ENCODE measurements at regions not wholly inside any gene's neighbourhood (a gene's known extent, or its start where the extent isn't known, plus 50 kb on each side); places are given as distances from the start of the nearest gene placed in this dataset.
"Not testable (repeated sequence)": the region's sequence is repeated elsewhere in the genome, so short reads cannot be mapped to it uniquely, and the experiment has no call there.

- DNase-seq (ENCODE audit: low read depth): peak; percentile 35
Measured at GRCh38 chr20:11452326-11452725, 465.4 kb upstream of the BTBD3 start.

- DNase-seq (ENCODE audit: low read depth): no peak
Measured at GRCh38 chr20:11453430-11453829, 464.3 kb upstream of the BTBD3 start.

GRCh38 chr20:11454966-11455799 lies 462.5 kb upstream of the BTBD3 start:
- DNase-seq (ENCODE audit: low read depth): peak; percentile 42

DNA sequence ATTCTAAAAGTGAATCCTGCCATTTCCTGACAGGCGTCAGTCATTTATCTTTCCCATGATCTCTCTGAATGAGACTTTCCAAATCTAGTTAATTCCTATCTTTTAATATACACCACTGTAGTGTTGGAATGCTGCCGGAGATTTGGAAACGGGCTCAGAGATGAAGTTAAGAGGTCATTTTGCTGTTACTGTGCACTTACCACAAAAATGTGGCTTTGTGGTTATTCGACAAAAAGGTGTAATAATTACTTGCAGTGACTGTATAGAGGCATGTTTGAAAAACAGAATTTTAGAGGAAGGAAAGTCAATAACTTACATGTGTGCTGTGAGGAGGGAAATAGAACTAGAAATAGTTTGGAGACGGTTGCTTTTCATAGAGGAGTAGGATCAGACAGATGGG lies 460.2 kb upstream of the BTBD3 start:
- DNase-seq (ENCODE audit: low read depth): no peak

GRCh38 chr20:11459090-11459890 lies 458.4 kb upstream of the BTBD3 start:
- DNase-seq (ENCODE audit: low read depth): peak; percentile 17

DNA sequence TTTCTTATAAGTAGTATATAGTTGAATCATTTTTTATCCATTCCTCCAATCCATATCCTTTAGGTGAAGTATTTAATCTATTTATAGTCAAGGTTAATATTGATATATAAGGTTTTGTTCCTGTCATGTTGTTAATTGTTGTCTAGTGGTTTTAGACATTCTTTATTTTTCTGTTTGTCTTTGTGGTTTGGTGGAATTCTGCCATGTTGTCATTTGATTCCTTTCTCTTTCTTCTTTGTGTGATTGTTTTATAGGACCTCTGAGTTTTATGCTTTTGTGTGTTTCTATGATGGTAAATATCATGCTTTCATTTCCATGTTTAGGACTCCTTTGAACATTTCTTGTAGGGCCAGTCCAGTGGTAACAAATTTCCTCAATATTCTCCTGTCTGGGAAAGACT lies 450.3 kb upstream of the BTBD3 start:
- no peak for DNase-seq (ENCODE audit: low read depth)

- no peak for DNase-seq (ENCODE audit: low read depth)
Measured at GRCh38 chr20:11468880-11469279, 448.8 kb upstream of the BTBD3 start.

GRCh38 chr20:11469795-11470435 lies 447.8 kb upstream of the BTBD3 start:
- no peak for DNase-seq (ENCODE audit: low read depth)

DNA sequence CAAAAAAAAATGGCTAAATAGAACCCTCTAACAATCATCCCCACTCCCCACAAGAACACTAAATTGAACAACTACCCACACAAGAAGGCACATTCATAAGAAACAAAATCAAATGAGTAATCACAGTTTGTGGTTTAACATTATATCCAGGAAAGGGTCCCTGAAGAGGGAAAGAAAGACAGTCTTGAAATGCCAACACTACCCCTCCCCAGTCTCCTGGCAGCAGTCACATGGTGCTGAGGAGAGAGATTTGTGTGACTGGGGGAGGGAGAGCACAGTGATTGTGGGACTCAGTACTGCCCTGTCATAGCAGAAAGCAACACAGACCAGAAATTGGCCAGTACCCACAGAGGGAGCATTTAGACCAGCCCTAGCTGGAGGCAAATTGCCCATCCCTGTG lies 443.7 kb upstream of the BTBD3 start:
- DNase-seq (ENCODE audit: low read depth): no peak

DNA sequence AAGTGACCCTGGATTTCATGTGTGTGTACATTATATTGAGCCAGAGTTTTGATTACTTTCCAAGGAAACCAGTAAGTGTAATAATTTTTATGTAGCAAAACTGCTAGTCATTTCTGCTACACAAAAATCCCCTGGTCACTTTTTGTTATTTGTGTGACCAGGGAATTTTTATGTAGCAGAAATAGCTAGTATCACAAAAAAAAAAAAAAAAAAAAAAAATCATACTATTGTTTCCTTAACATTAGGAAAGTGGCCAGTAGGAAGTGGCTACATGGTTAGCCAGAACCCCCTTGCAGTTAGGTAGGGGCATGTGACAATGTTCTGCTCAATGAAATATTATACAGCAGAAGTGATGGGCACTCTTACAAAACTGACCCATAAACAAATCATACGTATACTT lies 434.0 kb upstream of the BTBD3 start:
- no peak for DNase-seq (ENCODE audit: low read depth)

DNA sequence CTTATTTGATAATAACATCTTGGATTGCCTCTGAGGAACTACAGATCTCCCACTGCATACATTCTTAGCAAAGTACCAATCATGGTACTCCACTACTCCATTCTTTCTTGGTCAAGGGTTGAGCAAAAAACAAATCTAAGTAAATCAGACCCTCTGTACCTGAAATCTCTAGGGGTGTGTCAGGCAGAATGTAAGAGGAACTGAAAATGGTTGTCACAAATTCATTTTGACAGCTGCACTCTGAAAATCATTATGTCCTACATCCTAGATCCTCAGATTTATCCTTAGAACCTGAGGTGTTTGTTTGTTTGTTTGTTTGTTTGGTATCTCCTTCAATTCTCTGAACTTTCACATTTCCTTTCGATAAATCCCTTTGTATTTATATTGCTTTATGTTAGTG lies 433.2 kb upstream of the BTBD3 start:
- no peak for DNase-seq (ENCODE audit: low read depth)

GRCh38 chr20:11492386-11492785 lies 425.3 kb upstream of the BTBD3 start:
- no peak for DNase-seq (ENCODE audit: low read depth)

GRCh38 chr20:11492846-11493245 lies 424.8 kb upstream of the BTBD3 start:
- no peak for DNase-seq (ENCODE audit: low read depth)

GRCh38 chr20:11496380-11496779 lies 421.3 kb upstream of the BTBD3 start:
- no peak for DNase-seq (ENCODE audit: low read depth)

DNA sequence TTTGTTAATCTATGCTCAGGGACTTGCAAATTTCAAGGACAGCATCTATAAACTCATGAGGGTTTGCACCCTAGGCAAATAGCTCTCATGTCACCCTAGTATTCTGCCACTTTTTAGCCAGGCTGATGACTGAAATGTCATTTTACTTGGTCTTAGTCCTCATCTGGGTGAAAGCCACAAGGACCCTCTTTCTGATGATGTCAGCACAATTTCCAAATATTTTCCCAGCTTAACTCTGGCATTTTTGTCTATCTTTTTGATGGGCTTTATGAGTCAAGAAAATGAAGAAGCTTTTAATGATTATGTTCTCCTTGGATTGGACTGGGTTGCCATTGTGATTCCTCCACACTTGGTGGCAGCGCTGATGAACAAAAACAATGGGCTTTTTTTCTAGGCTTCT lies 420.1 kb upstream of the BTBD3 start:
- DNase-seq (ENCODE audit: low read depth): no peak

DNA sequence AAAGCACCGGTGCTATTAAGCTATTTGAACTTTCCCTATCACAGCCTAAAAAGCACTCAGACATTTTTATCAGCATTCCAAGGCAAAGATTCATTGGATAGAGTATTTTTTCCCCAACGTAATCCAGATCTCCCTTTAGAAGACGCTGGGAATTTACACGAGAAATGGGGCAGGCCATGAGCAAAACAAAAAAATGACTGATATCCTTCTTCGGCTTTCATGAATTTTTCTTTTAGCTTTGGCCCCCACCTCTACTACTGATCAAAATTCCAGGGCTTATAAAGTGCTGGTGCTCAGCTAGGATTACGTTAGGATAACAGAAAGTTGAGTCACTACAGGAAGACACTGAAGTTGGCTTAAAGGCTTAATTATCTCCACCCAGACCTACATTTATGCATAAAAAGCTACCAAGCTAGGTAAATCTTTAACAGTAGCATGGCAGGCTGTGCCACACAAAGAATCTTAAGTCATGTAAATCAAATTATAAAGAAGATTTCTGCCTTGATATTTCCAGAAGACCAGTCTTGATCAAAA lies 418.5 kb upstream of the BTBD3 start:
- no peak for DNase-seq (ENCODE audit: low read depth)

DNA sequence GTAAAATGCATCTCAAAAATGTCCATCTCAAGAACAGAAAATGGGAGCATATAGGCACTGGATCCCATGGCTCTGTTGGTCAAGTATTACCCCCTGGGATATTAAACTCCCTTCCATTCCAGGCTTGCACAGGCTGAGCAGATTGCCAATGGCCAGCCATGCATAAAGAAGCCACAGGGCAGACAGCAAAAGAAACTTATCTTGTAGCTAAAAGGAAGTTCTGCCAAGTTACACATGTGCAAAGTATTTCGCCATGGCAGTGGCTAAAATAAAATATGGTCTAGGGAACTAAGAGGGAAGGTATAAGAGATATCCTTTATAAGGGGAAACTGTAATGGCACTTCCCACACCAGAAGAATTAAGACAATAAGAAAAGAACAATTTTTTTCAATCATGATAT lies 415.6 kb upstream of the BTBD3 start:
- no peak for DNase-seq (ENCODE audit: low read depth)

- DNase-seq (ENCODE audit: low read depth): no peak
Measured at GRCh38 chr20:11502671-11503070, 415.0 kb upstream of the BTBD3 start.

GRCh38 chr20:11509776-11510175 lies 407.9 kb upstream of the BTBD3 start:
- no peak for DNase-seq (ENCODE audit: low read depth)

- no peak for DNase-seq (ENCODE audit: low read depth)
Measured at GRCh38 chr20:11511821-11512220, 405.9 kb upstream of the BTBD3 start.

DNA sequence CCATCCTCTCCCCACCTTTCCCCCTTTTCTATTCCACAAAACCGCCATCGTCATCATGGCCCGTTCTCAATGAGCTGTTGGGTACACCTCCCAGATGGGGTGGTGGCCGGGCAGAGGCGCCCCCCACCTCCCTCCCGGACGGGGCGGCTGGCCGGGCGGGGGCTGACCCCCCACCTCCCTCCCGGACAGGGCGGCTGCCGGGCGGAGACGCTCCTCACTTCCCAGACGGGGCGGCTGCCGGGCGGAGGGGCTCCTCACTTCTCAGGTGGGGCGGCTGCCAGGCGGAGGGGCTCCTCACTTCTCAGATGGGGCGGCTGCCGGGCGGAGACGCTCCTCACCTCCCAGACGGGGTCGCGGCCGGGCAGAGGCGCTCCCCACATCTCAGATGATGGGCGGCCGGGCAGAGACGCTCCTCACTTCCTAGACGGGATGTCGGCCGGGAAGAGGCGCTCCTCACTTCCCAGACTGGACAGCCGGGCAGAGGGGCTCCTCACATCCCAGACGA lies 404.4 kb upstream of the BTBD3 start:
- DNase-seq (ENCODE audit: low read depth): not testable (repeated sequence)

DNA sequence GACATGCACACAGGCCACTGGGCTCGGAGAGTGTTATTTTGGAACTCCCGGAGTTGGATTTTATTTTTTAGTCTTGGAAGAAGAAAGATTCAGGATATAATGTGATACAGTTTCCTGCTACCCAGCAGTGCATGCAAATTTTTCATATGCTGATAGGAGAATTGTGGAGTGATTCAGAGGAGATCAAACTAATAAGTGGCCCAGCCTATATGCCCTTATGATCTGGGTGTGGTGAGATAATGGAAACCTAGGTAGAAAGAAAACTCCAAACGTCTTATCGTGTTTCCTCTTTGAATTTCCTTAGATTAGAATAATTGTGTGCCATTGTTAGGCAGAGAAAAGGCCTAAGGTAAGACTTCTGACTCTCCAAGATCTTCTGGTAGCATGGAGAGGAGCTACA lies 401.2 kb upstream of the BTBD3 start:
- DNase-seq (ENCODE audit: low read depth): no peak
